ENCODE measurements at regions not wholly inside any gene's neighbourhood (a gene's known extent, or its start where the extent isn't known, plus 50 kb on each side); places are given as distances from the start of the nearest gene placed in this dataset.

DNA sequence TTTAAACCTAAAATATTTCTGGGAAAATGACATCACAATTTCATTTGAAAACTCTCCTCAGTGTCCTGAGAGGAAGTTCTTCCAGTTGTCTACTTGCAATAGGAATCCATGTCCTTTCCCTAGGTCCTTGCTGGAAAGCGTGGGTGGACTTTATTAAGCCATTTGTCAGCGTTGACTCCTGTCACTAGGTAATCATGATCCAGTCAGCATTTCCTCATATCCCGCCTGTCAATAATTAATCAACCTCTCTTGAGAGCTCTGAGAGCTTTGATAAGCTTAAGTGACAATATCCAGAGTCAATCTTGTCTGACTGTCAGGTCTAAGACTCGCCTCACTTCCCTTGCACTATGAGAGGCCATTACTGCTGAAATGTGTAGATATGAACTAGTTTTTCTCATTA lies 107.2 kb upstream of the SLIT3 start:
- TF ChIP-seq BHLHE40 (IDR thresholded peaks at IDR 0.05; ENCODE audit: low read length): no peak
- no peak for TF ChIP-seq ZNF274 (CRISPR knock-in tag; IDR thresholded peaks at IDR 0.05)
- no peak for TF ChIP-seq POLR2A (IDR thresholded peaks at IDR 0.05; ENCODE audit: insufficient read depth in 1 of 2, low read depth in 2 of 2, low read length in 2 of 2)
- TF ChIP-seq PRPF4 (IDR thresholded peaks at IDR 0.05; ENCODE audit: low read depth, low read length, poor library complexity, severe bottlenecking): no peak
- TF ChIP-seq XBP1 (CRISPR knock-in tag; IDR thresholded peaks at IDR 0.05): no peak
- TF ChIP-seq ZMYM3 (CRISPR knock-in tag; IDR thresholded peaks at IDR 0.05): no peak
- TF ChIP-seq ZZZ3 (CRISPR knock-in tag; IDR thresholded peaks at IDR 0.05; ENCODE audit: borderline replicate concordance): no peak
- TF ChIP-seq HDAC2 (CRISPR knock-in tag; IDR thresholded peaks at IDR 0.05): no peak
- TF ChIP-seq POLR2AphosphoS5 (IDR thresholded peaks at IDR 0.05; ENCODE audit: low read depth, low read length): no peak

Measured in HepG2 (cell line).